Omental fat pad (tissue), 3 donors: ENCODE measurements at regions not wholly inside any gene's neighbourhood (a gene's known extent, or its start where the extent isn't known, plus 50 kb on each side); places are given as distances from the start of the nearest gene placed in this dataset.

Source experiments
- ATAC-seq: fragments of 150-250 bp; one replicate; pipeline ENCODE4 v1.9.1; 2016; ENCODE audit warnings: mild to moderate bottlenecking, moderate library complexity; ENCODE audit not compliant: low FRiP score
- DNase-seq: peaks from one replicate; pipeline ENCODE4 v3.0.0-alpha.2; 2019; ENCODE audit warnings: low spot score
- TF ChIP-seq, protein P1 (sequence below), 3 donors: fragments of 450-650 bp; IDR thresholded peaks; one replicate each; pipeline ENCODE4 v1.5.1; 2016 to 2017; ENCODE audit warnings: antibody characterized with exemption in 3 of 3, mild to moderate bottlenecking in 3 of 3, moderate library complexity in 2 of 3

DNA sequence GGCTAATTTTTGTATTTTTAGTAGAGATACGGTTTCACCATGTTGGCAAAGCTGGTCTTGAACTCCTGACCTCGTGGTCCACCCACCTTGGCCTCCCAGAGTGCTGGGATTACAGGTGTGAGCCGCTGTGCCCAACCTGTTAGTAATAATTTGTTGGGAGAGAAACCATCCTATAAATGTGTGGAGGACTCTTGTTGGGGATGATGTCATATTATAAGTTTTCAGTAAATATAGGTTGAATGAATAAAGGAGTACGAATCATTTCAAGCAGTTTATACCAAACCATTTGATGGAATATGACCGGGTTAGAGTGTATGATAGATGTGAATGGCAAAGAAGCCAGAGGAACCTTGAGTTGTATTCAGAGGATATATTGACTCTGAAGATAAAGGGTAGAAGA lies 240.8 kb downstream of the SAMD5 start:
- TF ChIP-seq, protein P1, sequence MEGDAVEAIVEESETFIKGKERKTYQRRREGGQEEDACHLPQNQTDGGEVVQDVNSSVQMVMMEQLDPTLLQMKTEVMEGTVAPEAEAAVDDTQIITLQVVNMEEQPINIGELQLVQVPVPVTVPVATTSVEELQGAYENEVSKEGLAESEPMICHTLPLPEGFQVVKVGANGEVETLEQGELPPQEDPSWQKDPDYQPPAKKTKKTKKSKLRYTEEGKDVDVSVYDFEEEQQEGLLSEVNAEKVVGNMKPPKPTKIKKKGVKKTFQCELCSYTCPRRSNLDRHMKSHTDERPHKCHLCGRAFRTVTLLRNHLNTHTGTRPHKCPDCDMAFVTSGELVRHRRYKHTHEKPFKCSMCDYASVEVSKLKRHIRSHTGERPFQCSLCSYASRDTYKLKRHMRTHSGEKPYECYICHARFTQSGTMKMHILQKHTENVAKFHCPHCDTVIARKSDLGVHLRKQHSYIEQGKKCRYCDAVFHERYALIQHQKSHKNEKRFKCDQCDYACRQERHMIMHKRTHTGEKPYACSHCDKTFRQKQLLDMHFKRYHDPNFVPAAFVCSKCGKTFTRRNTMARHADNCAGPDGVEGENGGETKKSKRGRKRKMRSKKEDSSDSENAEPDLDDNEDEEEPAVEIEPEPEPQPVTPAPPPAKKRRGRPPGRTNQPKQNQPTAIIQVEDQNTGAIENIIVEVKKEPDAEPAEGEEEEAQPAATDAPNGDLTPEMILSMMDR (IDR thresholded peaks at IDR 0.05): no peak
- ATAC-seq (no peak), DNase-seq (no peak)

DNA sequence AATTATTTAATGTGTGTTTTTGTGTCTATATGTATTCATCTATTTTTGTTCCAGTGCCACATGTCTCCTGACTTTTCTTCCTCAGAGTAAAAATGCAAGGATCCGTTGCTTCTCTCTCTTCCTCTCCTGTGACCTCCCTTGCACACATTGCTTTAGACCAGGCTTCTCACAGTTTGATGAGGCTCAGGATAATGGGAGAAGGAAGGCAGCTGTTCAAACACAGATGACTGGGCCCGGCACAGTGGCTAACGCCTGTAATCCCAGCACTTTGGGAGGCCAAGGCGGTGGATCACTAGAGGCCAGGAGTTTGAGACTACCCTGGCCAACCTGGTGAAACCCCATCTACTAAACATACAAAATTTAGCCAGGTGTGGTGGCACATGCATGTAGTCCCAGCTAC lies 241.9 kb downstream of the SAMD5 start:
- ATAC-seq (no peak), DNase-seq (no peak)
- TF ChIP-seq, protein P1 (IDR thresholded peaks at IDR 0.05): no peak

DNA sequence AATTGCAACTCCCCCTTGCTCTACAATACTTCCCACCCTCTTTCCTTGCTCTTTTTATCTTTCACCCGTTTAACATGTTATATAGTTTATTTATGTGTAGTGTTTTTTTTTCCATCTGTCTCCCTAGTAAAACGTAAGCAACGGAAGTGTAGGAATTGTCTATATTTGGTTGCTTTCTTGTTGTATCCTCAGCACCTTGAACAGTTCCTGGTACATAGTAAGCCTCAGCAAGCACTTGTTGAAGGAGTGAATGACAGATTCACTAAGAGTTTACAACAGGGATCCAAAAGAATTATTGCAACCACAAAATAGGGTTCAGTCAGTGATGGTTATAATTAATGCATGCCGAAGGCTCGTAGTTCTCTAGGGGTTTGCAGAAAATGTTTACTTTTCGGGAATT lies 242.7 kb downstream of the SAMD5 start:
- no peak for ATAC-seq
- TF ChIP-seq, protein P1 (IDR thresholded peaks at IDR 0.05): no peak
- DNase-seq: no peak

DNA sequence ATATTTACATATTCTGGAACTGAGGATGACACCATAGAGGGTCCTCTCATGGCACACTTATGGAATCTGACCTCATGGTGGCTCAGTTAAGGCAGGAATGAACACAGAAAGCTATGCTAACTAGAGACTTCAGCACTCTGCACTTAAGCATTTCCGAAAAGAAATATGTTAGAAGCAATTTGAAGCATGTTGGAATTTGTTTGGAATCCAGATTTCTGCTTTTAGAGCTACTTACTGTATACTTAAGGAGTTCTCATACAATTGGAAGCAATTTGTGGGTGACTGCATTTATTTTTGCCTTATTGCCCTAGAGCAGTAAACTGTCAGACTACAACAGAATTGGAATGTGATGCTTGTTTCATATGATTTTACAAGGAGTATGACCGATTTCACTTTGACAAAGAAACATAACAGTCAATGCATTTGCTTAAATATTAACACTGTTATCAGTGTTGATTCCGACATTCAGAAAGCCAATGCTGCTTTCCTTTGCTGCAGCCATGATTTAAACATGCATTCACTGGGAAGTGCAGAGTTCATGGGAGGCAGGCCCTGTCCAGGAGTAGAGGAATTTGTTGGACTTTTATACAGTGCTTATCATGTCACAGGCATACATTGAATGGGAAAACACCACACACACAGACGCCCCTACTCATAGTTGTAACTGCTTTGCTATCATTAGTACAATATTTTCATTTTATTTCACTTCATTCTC lies 244.4 kb downstream of the SAMD5 start:
- no peak for ATAC-seq
- TF ChIP-seq, protein P1 (IDR thresholded peaks at IDR 0.05): no peak
- DNase-seq: no peak

DNA sequence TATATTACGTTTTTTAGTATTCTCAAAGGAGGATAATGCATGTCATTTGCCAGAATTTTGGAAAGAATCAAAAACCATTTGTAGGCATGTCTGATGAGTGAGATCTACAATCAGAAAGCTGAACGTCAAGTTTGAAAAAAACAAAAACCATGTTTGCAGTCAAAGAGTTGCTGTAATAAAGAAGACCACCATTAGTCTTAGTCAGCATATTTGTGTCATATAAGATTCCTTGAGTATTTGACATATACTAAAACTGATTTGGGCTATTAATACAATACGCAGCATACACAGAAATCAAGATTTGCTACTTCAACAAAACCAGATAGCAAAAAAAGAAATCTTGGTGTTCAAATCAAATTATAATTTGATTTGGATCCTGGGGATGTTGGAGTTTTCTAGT lies 247.5 kb downstream of the SAMD5 start:
- TF ChIP-seq, protein P1 (IDR thresholded peaks at IDR 0.05): no peak
- DNase-seq: no peak
- ATAC-seq: no peak

DNA sequence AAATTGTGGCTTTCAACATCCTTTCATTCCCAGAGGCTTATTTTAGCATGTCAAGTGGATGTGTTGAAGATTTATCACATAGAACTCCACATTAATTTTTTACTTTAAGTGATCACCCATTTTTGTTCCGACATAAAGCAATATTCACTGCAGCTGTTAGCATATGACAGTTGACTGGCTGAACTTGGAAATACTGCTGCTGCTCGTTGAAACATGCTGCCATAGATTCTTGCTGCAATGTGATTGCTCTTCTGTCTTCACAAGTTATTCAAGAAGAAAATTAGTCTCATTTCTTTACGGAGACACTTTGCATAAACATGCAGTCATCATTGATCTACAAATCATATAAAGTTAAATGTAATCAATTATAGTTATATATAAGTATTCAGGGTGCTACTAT lies 248.4 kb downstream of the SAMD5 start:
- no peak for ATAC-seq
- TF ChIP-seq, protein P1 (IDR thresholded peaks at IDR 0.05): no peak
- no peak for DNase-seq

DNA sequence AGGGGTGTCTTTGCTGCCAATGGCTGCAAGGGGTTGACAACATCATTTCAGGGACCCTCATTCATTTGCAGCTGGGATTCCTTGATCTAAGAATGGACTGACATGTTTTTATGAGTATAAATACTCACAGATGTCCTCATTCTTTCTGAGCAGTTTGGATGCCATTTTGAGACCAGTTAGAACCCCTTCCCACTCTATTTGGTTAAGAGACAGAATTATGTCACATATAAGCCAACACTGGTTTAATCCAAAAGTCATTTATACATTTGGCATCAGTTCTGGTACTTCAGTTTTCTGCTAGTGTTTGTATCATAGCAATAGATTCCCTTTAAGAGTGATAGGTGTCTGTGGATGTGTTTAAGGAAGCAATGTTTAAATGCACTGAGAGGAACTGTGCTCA lies 248.8 kb downstream of the SAMD5 start:
- DNase-seq (no peak), ATAC-seq (no peak)
- TF ChIP-seq, protein P1 (IDR thresholded peaks at IDR 0.05): no peak
